ENCODE measurements at regions not wholly inside any gene's neighbourhood (a gene's known extent, or its start where the extent isn't known, plus 50 kb on each side); places are given as distances from the start of the nearest gene placed in this dataset.

- ChIA-PET CTCF (no interaction called here), POLR2A (ENCODE audit: unreplicated experiment) (no interaction called here)
- Histone ChIP-seq H2BK120ac (ENCODE audit: low read depth, low read length) (no peak overlapping the region), H2AK9ac (replicated peaks; ENCODE audit: low read depth, low read length, poor library complexity) (no peak overlapping the region), H3K4ac (ENCODE audit: low read depth, low read length) (no peak overlapping the region), H3K14ac (replicated peaks; ENCODE audit: low read depth, low read length) (no peak overlapping the region), H3K23ac (ENCODE audit: low read depth, low read length) (no peak overlapping the region), H3K9me1 (ENCODE audit: insufficient read depth, low read length) (no peaks in the 10 kb centered on the region), H3K4me2 (ENCODE audit: low read depth, low read length) (no peak overlapping the region), H3K27ac (ENCODE audit: insufficient read depth, low read length) (no peak overlapping the region), H3K18ac (ENCODE audit: low read depth, low read length) (no peak overlapping the region), H4K8ac (ENCODE audit: low read depth in 2 of 2, low read length in 2 of 2) (no peak overlapping the region), H3K9me3 (ENCODE audit: control insufficient read depth, insufficient read depth, low read length) (peaks cover 14% of the 10 kb centered on the region), H2AK5ac (ENCODE audit: low read depth, low read length) (no peak overlapping the region), H3K27me3 (ENCODE audit: control insufficient read depth, insufficient read depth, low read length) (no peaks in the 10 kb centered on the region), H2BK5ac (ENCODE audit: low read depth, low read length, poor library complexity, severe bottlenecking) (no peak overlapping the region), H3K79me1 (ENCODE audit: low read depth in 1 of 2, low read length in 2 of 2) (no peaks in the 10 kb centered on the region), H3K4me3 (ENCODE audit: insufficient read depth, low read depth, low read length) (no peak overlapping the region), H2BK15ac (ENCODE audit: low read depth, low read length) (no peak overlapping the region), H3K4me1 (ENCODE audit: control insufficient read depth, insufficient read depth, low read length) (no peaks in the 10 kb centered on the region), H4K5ac (ENCODE audit: low read depth, low read length) (no peak overlapping the region), H3K9ac (ENCODE audit: low read depth, low read length) (no peak overlapping the region), H3K36me3 (ENCODE audit: control insufficient read depth, insufficient read depth, low read length) (no peaks in the 10 kb centered on the region), H4K20me1 (ENCODE audit: insufficient read depth, low read length) (no peaks in the 10 kb centered on the region), H3K56ac (ENCODE audit: extremely low read depth, insufficient read depth, low read length) (no peak overlapping the region), H4K91ac (ENCODE audit: insufficient read depth, low read depth, low read length) (no peak overlapping the region), H2AFZ (replicated peaks; ENCODE audit: low read length, poor library complexity) (no peak overlapping the region), H2BK20ac (ENCODE audit: low read depth, low read length) (no peak overlapping the region)
- intact Hi-C loops (cut with micrococcal nuclease) (no loop called here), dilution Hi-C loops (cut with HindIII; ENCODE audit: low sequenced_read_pairs, unreplicated experiment) (no loop called here), in situ Hi-C loops (cut with MboI; ENCODE audit: low sequenced_read_pairs) (no loop called here)
- TF ChIP-seq CEBPB (IDR thresholded peaks at IDR 0.05; ENCODE audit: low read depth, low read length): no peak
- no peak for TF ChIP-seq NFE2L2 (IDR thresholded peaks at IDR 0.05; ENCODE audit: low read depth, low read length)
- no CpG with 5 or more reads among the region's 3 CpGs for WGBS, 2 experiments (ENCODE audit: extremely low coverage in 2 of 2, insufficient read length in 1 of 2)
- BruUV-seq (replicated peaks): no TSS peak
- no peak for ATAC-seq (ENCODE audit: low read depth)
- no peak for DNase-seq
Measured at GRCh38 chr4:45363931-45364330, 637.6 kb upstream of the GNPDA2 start.

Measured in IMR-90 (cell line).